ENCODE measurements at regions not wholly inside any gene's neighbourhood (a gene's known extent, or its start where the extent isn't known, plus 50 kb on each side); places are given as distances from the start of the nearest gene placed in this dataset.

GRCh38 chr21:36241717-36242116 lies 78.3 kb upstream of the MORC3 start:
- Histone ChIP-seq H2AFZ (ENCODE audit: low read length) (no peak overlapping the region), H3K18ac (ENCODE audit: extremely low read depth, low read length) (no peak overlapping the region), H4K5ac (ENCODE audit: insufficient read length, low read depth, low read length) (no peak overlapping the region), H3K4me1 (replicated peaks in 1 of 4; ENCODE audit: control insufficient read depth in 3 of 4, insufficient read depth in 4 of 4, low read length in 3 of 4) (peaks cover 0 to 4% (median 0%) of the 10 kb centered on the region in 4 experiments; a peak in 4 of 7 replicates), H3K27ac (ENCODE audit: low read depth, low read length) (no peak overlapping the region), H2BK120ac (replicated peaks; ENCODE audit: low read depth, low read length) (no peak overlapping the region), H3K4me3 (ENCODE audit: extremely low read depth in 1 of 4, insufficient read depth in 2 of 4, low read depth in 3 of 4, low read length in 4 of 4) (no peak overlapping the region), H3K4ac (replicated peaks; ENCODE audit: insufficient read length, low read depth, low read length) (no peak overlapping the region), H3K79me2 (ENCODE audit: control insufficient read depth in 1 of 2, insufficient read depth in 2 of 2, low read length in 2 of 2) (no peaks in the 10 kb centered on the region), H3K9ac (replicated peaks in 1 of 4; ENCODE audit: extremely low read depth in 1 of 4, low read depth in 3 of 4, low read length in 3 of 4) (no peak overlapping the region), H4K20me1 (replicated peaks in 1 of 2; ENCODE audit: control insufficient read depth in 1 of 2, insufficient read depth in 2 of 2, low read length in 2 of 2) (no peaks in the 10 kb centered on the region), H2AK5ac (ENCODE audit: low read depth, low read length) (no peak overlapping the region), H3K9me3 (ENCODE audit: insufficient read depth in 2 of 2, low read depth in 1 of 2, low read length in 1 of 2) (no peaks in the 10 kb centered on the region), H4K8ac (ENCODE audit: extremely low read depth, insufficient read depth, low read length) (no peak overlapping the region), H3K14ac (ENCODE audit: insufficient read length) (no peak overlapping the region), H2BK15ac (ENCODE audit: low read length) (no peak overlapping the region), H3K27me3 (replicated peaks in 1 of 4; ENCODE audit: control insufficient read depth in 3 of 4, extremely low read depth in 1 of 4, insufficient read depth in 3 of 4, low read length in 3 of 4) (no peaks in the 10 kb centered on the region), H3K23me2 (ENCODE audit: low read depth, low read length) (no peaks in the 10 kb centered on the region), H3K23ac (ENCODE audit: insufficient read length) (no peak overlapping the region), H2BK12ac (ENCODE audit: low read depth, low read length) (no peak overlapping the region), H4K91ac (replicated peaks; ENCODE audit: insufficient read length, low read length) (no peak overlapping the region), H3K4me2 (ENCODE audit: insufficient read depth in 1 of 2, low read depth in 2 of 2, low read length in 2 of 2) (no peak overlapping the region), H2BK20ac (ENCODE audit: low read length) (no peak overlapping the region), H3K56ac (replicated peaks; ENCODE audit: insufficient read length, low read depth, low read length) (no peak overlapping the region), H3K79me1 (ENCODE audit: low read depth, low read length) (no peaks in the 10 kb centered on the region), H2BK5ac (ENCODE audit: low read depth, low read length) (no peak overlapping the region), H3K36me3 (ENCODE audit: control insufficient read depth in 2 of 4, insufficient read depth in 4 of 4, low read length in 3 of 4) (0 out of 8 replicates have a peak, but pooled peaks cover 0 to 2% (median 0%) of the 10 kb centered on the region in 4 experiments)
- WGBS, 2 experiments (ENCODE audit: extremely low coverage in 1 of 2, insufficient coverage in 1 of 2, insufficient read length in 1 of 2, insufficient replicate concordance in 2 of 2, low coverage in 1 of 2, low lambda C conversion rate in 2 of 2, missing lambda C conversion rate in 1 of 2), result 78% methylated on average over 1 of the region's 3 CpGs; no CpG with 5 or more reads in 1 of the 2 experiments
- FAIRE-seq (no peak), DNase-seq (ENCODE audit: low read depth in 1 of 2, low spot score in 2 of 2) (no peak)
- TF ChIP-seq EGR1 (IDR thresholded peaks at IDR 0.05; ENCODE audit: borderline replicate concordance, low read depth, low read length), result no peak
- TF ChIP-seq SP2 (IDR thresholded peaks at IDR 0.05; ENCODE audit: low read length), result no peak
- no peak for TF ChIP-seq TEAD4 (IDR thresholded peaks at IDR 0.05; ENCODE audit: low read depth, low read length)
- TF ChIP-seq HDAC2 (IDR thresholded peaks at IDR 0.05; ENCODE audit: borderline replicate concordance in 1 of 2, low read depth in 2 of 2, low read length in 2 of 2), result no peak
- TF ChIP-seq, protein P1, sequence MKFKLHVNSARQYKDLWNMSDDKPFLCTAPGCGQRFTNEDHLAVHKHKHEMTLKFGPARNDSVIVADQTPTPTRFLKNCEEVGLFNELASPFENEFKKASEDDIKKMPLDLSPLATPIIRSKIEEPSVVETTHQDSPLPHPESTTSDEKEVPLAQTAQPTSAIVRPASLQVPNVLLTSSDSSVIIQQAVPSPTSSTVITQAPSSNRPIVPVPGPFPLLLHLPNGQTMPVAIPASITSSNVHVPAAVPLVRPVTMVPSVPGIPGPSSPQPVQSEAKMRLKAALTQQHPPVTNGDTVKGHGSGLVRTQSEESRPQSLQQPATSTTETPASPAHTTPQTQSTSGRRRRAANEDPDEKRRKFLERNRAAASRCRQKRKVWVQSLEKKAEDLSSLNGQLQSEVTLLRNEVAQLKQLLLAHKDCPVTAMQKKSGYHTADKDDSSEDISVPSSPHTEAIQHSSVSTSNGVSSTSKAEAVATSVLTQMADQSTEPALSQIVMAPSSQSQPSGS (IDR thresholded peaks at IDR 0.05; ENCODE audit: low read length), result no peak
- TF ChIP-seq BCL11A (IDR thresholded peaks at IDR 0.05; ENCODE audit: low read depth in 2 of 2, low read length in 2 of 2), result no peak
- POLR2A ChIA-PET (ENCODE audit: partially characterized antibody), result no interaction called here
- CTCF ChIA-PET (ENCODE audit: partially characterized antibody), result interaction anchor here (0.6 to 2.6 kb wide), 6 partner anchors 20 to 94 kb away, joined by 3 to 7 read pairs (median 3); no protein-coding TSS in a partner anchor

All from H1 (cell line).